ENCODE measurements at regions not wholly inside any gene's neighbourhood (a gene's known extent, or its start where the extent isn't known, plus 50 kb on each side); places are given as distances from the start of the nearest gene placed in this dataset.

DNA sequence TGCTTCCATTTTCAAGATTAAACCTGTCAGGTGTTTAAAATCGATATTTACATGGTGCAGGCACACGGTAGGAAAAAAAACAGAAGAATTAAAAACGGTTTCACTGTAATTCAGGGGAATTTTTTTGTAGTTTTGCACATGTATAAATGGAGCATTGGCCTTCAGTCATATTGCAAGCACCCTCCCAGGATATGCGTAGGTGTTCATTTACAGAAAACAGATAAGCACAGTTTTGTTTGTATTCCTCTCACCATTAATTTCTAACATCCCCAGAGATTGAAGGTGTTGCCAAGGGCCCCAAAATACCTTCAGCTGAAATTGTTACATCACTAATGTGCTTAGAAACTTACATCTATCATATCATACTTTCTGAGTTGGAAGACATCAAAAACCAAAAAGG is 427.1 kb upstream of the NR2F2 start:
- POLR2A ChIA-PET, result no interaction called here

More for the DNA sequence above, 427.1 kb upstream of the NR2F2 start:
- no peaks in the 10 kb centered on the region for H3K27me3 ChIP-seq (ENCODE audit: control insufficient read depth in 1 of 2, insufficient read depth in 2 of 2, low read length in 2 of 2)
- no peaks in the 10 kb centered on the region for H3K79me2 ChIP-seq (ENCODE audit: insufficient read depth, low read length)
- H3K27ac ChIP-seq (ENCODE audit: extremely low read length, insufficient read depth, low read length), result no peak overlapping the region
- no peak overlapping the region for H3K4me3 ChIP-seq (replicated peaks in 1 of 3; ENCODE audit: insufficient read depth in 1 of 3, low read depth in 2 of 3, low read length in 3 of 3)
- CTCF ChIA-PET (ENCODE audit: low intra/inter-chr PET ratio, low total read pairs), result no interaction called here
- no peaks in the 10 kb centered on the region for H3K9me3 ChIP-seq (ENCODE audit: low read length)
- H3K4me2 ChIP-seq (ENCODE audit: low read depth, low read length), result no peak overlapping the region
- intact Hi-C loops (cut with micrococcal nuclease; ENCODE audit: unreplicated experiment), result no loop called here
- WGBS (ENCODE audit: low lambda C conversion rate), result 32% methylated on average over 4 of the region's 4 CpGs
- H4K20me1 ChIP-seq (ENCODE audit: insufficient read depth, low read length), result no peaks in the 10 kb centered on the region
- in situ Hi-C loops (cut with HindIII; ENCODE audit: extremely low pct_ligation_motif_present, low pct_unique_long_range_greater_than_20kb), result no loop called here
- H3K4me1 ChIP-seq (ENCODE audit: insufficient read depth, low read length), result no peaks in the 10 kb centered on the region
- ATAC-seq, result no peak
- no peak for FAIRE-seq
- TF ChIP-seq BHLHE40 (IDR thresholded peaks at IDR 0.05; ENCODE audit: low read length), result no peak
- no peak for TF ChIP-seq MATR3 (CRISPR knock-in tag; IDR thresholded peaks at IDR 0.05)
- no peak for TF ChIP-seq SMYD3 (CRISPR knock-in tag; IDR thresholded peaks at IDR 0.05)
- TF ChIP-seq MTF1 (CRISPR knock-in tag; IDR thresholded peaks at IDR 0.05), result no peak
- TF ChIP-seq, protein P1, sequence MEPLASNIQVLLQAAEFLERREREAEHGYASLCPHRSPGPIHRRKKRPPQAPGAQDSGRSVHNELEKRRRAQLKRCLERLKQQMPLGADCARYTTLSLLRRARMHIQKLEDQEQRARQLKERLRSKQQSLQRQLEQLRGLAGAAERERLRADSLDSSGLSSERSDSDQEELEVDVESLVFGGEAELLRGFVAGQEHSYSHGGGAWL (CRISPR knock-in tag; IDR thresholded peaks at IDR 0.05), result no peak
- TF ChIP-seq ZNF33A (CRISPR knock-in tag; IDR thresholded peaks at IDR 0.05; ENCODE audit: borderline replicate concordance), result no peak
- TF ChIP-seq DZIP1 (CRISPR knock-in tag; IDR thresholded peaks at IDR 0.05), result no peak
- no peak for TF ChIP-seq MXI1 (IDR thresholded peaks at IDR 0.05; ENCODE audit: borderline replicate concordance, low read depth, low read length)
- no peak for TF ChIP-seq DBP (CRISPR knock-in tag; IDR thresholded peaks at IDR 0.05; ENCODE audit: not compliant biosample characterization)
- no peak for TF ChIP-seq FOXO4 (CRISPR knock-in tag; conservative IDR thresholded peaks at IDR 0.05)
- TF ChIP-seq SMC3 (IDR thresholded peaks at IDR 0.05; ENCODE audit: low read length), result no peak
- no peaks in the 10 kb centered on the region for H3K36me3 ChIP-seq (replicated peaks in 1 of 2; ENCODE audit: control insufficient read depth in 1 of 2, insufficient read depth in 2 of 2, low read length in 2 of 2)
- no peak overlapping the region for H2AFZ ChIP-seq (ENCODE audit: low read length)
- BruUV-seq (replicated peaks), result no TSS peak
- no peak for DNase-seq (ENCODE audit: low spot score)
- no peak overlapping the region for H3K9ac ChIP-seq (ENCODE audit: insufficient read depth, low read depth, low read length)
